CD8-positive, alpha-beta memory T cell (primary cell): ENCODE measurements at regions not wholly inside any gene's neighbourhood (a gene's known extent, or its start where the extent isn't known, plus 50 kb on each side); places are given as distances from the start of the nearest gene placed in this dataset.

Experiments used
- CTCF ChIA-PET: fragments of 350-600 bp; sonication (Branson Sonifier 250); formaldehyde crosslinking; loops from one replicate; lab custom pipeline; 2021; ENCODE audit warnings: antibody characterized with exemption; lab: Charles Lee
- POLR2A ChIA-PET: fragments of 350-600 bp; sonication (Branson Sonifier 250); formaldehyde crosslinking; loops from one replicate; lab custom pipeline; 2021; ENCODE audit warnings: antibody characterized with exemption; lab: Charles Lee
- DNase-seq, 5 donors: peaks; one replicate each; pipeline versions ENCODE4 v3.0.0 to v3.0.0-alpha.2; 2020 to 2022; ENCODE audit warnings: mixed read lengths in 1 of 5
- H3K27ac ChIP-seq: one replicate; pipeline ENCODE4 v1.7.0; 2013; ENCODE audit warnings: low read depth, mild to moderate bottlenecking, low read length, moderate library complexity
- H3K27me3 ChIP-seq: 2 replicates; pipeline ENCODE4 v1.7.0; 2013; ENCODE audit warnings: low read length, mild to moderate bottlenecking; ENCODE audit not compliant: insufficient read depth, poor library complexity, severe bottlenecking
- H3K36me3 ChIP-seq: 2 replicates; pipeline ENCODE4 v1.7.0; 2013; ENCODE audit warnings: mild to moderate bottlenecking, low read length, moderate library complexity; ENCODE audit not compliant: insufficient read depth
- H3K4me1 ChIP-seq: 2 replicates; pipeline ENCODE4 v1.7.0; 2013; ENCODE audit warnings: mild to moderate bottlenecking, low read length, moderate library complexity; ENCODE audit not compliant: insufficient read depth
- H3K4me3 ChIP-seq: 2 replicates; pipeline ENCODE4 v1.7.0; 2013; ENCODE audit warnings: mild to moderate bottlenecking, low read length
- H3K9me3 ChIP-seq: 2 replicates; pipeline ENCODE4 v1.7.0; 2013; ENCODE audit warnings: mild to moderate bottlenecking, low read length
- H3K27ac Mint-ChIP-seq, 8 donors: one replicate each; pipeline ENCODE4 v1.8.0; 2020 to 2021; ENCODE audit warnings: mixed read lengths in 8 of 8, mild to moderate bottlenecking in 6 of 8, inconsistent platforms in 3 of 8, moderate library complexity in 3 of 8
- H3K27me3 Mint-ChIP-seq, 2 donors: one replicate each; pipeline ENCODE4 v1.8.0; 2020 to 2021; ENCODE audit warnings: mixed read lengths in 2 of 2, mild to moderate bottlenecking in 1 of 2, moderate library complexity in 1 of 2
- H3K36me3 Mint-ChIP-seq, 3 donors: one replicate each; pipeline ENCODE4 v1.8.0; 2020 to 2021; ENCODE audit warnings: mixed read lengths in 3 of 3, inconsistent platforms in 1 of 3, mild to moderate bottlenecking in 1 of 3
- H3K4me1 Mint-ChIP-seq, 3 donors: one replicate each; pipeline ENCODE4 v1.8.0; 2020 to 2021; ENCODE audit warnings: mixed read lengths in 3 of 3, inconsistent platforms in 1 of 3, mild to moderate bottlenecking in 1 of 3
- H3K4me3 Mint-ChIP-seq, 7 donors: one replicate each; pipeline ENCODE4 v1.8.0; 2020 to 2021; ENCODE audit warnings: mixed read lengths in 7 of 7, mild to moderate bottlenecking in 6 of 7, moderate library complexity in 4 of 7, inconsistent platforms in 2 of 7
- H3K9me3 Mint-ChIP-seq, 5 donors: one replicate each; pipeline ENCODE4 v1.8.0; 2020 to 2022; ENCODE audit warnings: mixed read lengths in 5 of 5, mild to moderate bottlenecking in 3 of 5, moderate library complexity in 2 of 5, inconsistent platforms in 1 of 5

GRCh38 chr6:5906340-5906670 lies 100.4 kb downstream of the NRN1 start:
- Mint-ChIP-seq H3K9me3 (peaks cover 0 to 2% (median 0%) of the 10 kb centered on the region in 5 donors), H3K4me1 (no peaks in the 10 kb centered on the region), H3K27ac (no peak overlapping the region), H3K36me3 (peaks cover 0 to 1% (median 0%) of the 10 kb centered on the region in 3 donors), H3K27me3 (peaks cover 0 to 4% of the 10 kb centered on the region in 2 donors), H3K4me3 (no peak overlapping the region)
- H3K4me3 ChIP-seq, result no peak overlapping the region
- H3K27me3 ChIP-seq, result no peaks in the 10 kb centered on the region
- no peak for DNase-seq
- ChIA-PET POLR2A (no interaction called here), CTCF (no interaction called here)
- no peaks in the 10 kb centered on the region for H3K4me1 ChIP-seq
- no peaks in the 10 kb centered on the region for H3K36me3 ChIP-seq
- H3K27ac ChIP-seq, result no peak overlapping the region
- no peaks in the 10 kb centered on the region for H3K9me3 ChIP-seq

GRCh38 chr6:5905431-5906339 lies 101.0 kb downstream of the NRN1 start:
- POLR2A ChIA-PET, result no interaction called here
- Mint-ChIP-seq H3K4me3 (no peak overlapping the region), H3K27ac (no peak overlapping the region), H3K27me3 (peaks cover 0 to under 1% of the 10 kb centered on the region in 2 donors), H3K9me3 (peaks cover 0 to 2% (median 0%) of the 10 kb centered on the region in 5 donors), H3K36me3 (peaks cover 0 to 1% (median 0%) of the 10 kb centered on the region in 3 donors), H3K4me1 (no peaks in the 10 kb centered on the region)
- H3K9me3 ChIP-seq, result no peaks in the 10 kb centered on the region
- no peaks in the 10 kb centered on the region for H3K4me1 ChIP-seq
- H3K27me3 ChIP-seq, result no peaks in the 10 kb centered on the region
- no peaks in the 10 kb centered on the region for H3K36me3 ChIP-seq
- DNase-seq, result no peak
- H3K4me3 ChIP-seq, result no peak overlapping the region
- CTCF ChIA-PET, result no interaction called here
- H3K27ac ChIP-seq, result no peak overlapping the region

GRCh38 chr6:5904532-5904931 lies 102.2 kb downstream of the NRN1 start:
- Histone ChIP-seq H3K4me3 (no peak overlapping the region), H3K27ac (no peak overlapping the region), H3K36me3 (no peaks in the 10 kb centered on the region), H3K27me3 (no peaks in the 10 kb centered on the region), H3K4me1 (no peaks in the 10 kb centered on the region), H3K9me3 (no peaks in the 10 kb centered on the region)
- no peak overlapping the region for H3K4me3 Mint-ChIP-seq
- CTCF ChIA-PET, result no interaction called here
- H3K36me3 Mint-ChIP-seq, result peaks cover 0 to 4% (median 1%) of the 10 kb centered on the region in 3 donors
- H3K4me1 Mint-ChIP-seq, result no peaks in the 10 kb centered on the region
- H3K9me3 Mint-ChIP-seq, result no peaks in the 10 kb centered on the region
- DNase-seq, result no peak
- peaks cover 0 to 1% of the 10 kb centered on the region in 2 donors for H3K27me3 Mint-ChIP-seq
- POLR2A ChIA-PET, result no interaction called here
- no peak overlapping the region for H3K27ac Mint-ChIP-seq

- Mint-ChIP-seq H3K36me3 (peaks cover 0 to 4% (median 1%) of the 10 kb centered on the region in 3 donors), H3K4me3 (no peak overlapping the region), H3K27me3 (peaks cover 5 to 6% of the 10 kb centered on the region in 2 donors), H3K27ac (no peak overlapping the region), H3K4me1 (no peaks in the 10 kb centered on the region), H3K9me3 (no peaks in the 10 kb centered on the region)
- no peak overlapping the region for H3K4me3 ChIP-seq
- H3K9me3 ChIP-seq, result no peaks in the 10 kb centered on the region
- no peaks in the 10 kb centered on the region for H3K27me3 ChIP-seq
- H3K27ac ChIP-seq, result no peak overlapping the region
- CTCF ChIA-PET, result interaction anchor here (1.1 kb wide), 1 partner anchor 137 kb away, joined by 3 read pairs; no protein-coding TSS in a partner anchor
- POLR2A ChIA-PET, result no interaction called here
- H3K36me3 ChIP-seq, result no peaks in the 10 kb centered on the region
- no peaks in the 10 kb centered on the region for H3K4me1 ChIP-seq
- DNase-seq, result no peak
These were observed 107.3 kb downstream of the NRN1 start for GRCh38 chr6:5899216-5900045.

- no peaks in the 10 kb centered on the region for H3K9me3 Mint-ChIP-seq
- ChIA-PET POLR2A (no interaction called here), CTCF (interaction anchor here (1.1 kb wide), 1 partner anchor 136 kb away, joined by 3 read pairs; no protein-coding TSS in a partner anchor)
- peaks cover 0 to 4% (median 1%) of the 10 kb centered on the region in 3 donors for H3K36me3 Mint-ChIP-seq
- no peaks in the 10 kb centered on the region for H3K4me1 Mint-ChIP-seq
- H3K27ac Mint-ChIP-seq, result no peak overlapping the region
- no peak for DNase-seq
- Histone ChIP-seq H3K27ac (no peak overlapping the region), H3K4me1 (no peaks in the 10 kb centered on the region), H3K9me3 (no peaks in the 10 kb centered on the region), H3K27me3 (no peaks in the 10 kb centered on the region), H3K4me3 (no peak overlapping the region), H3K36me3 (no peaks in the 10 kb centered on the region)
- H3K27me3 Mint-ChIP-seq, result peaks cover 5 to 6% of the 10 kb centered on the region in 2 donors
- no peak overlapping the region for H3K4me3 Mint-ChIP-seq
These were observed 108.2 kb downstream of the NRN1 start for GRCh38 chr6:5898563-5898962.

GRCh38 chr6:5898102-5898501 lies 108.6 kb downstream of the NRN1 start:
- H3K9me3 ChIP-seq, result no peaks in the 10 kb centered on the region
- H3K27ac Mint-ChIP-seq, result no peak overlapping the region
- H3K4me1 ChIP-seq, result no peaks in the 10 kb centered on the region
- H3K4me3 Mint-ChIP-seq, result no peak overlapping the region
- H3K27me3 ChIP-seq, result no peaks in the 10 kb centered on the region
- CTCF ChIA-PET, result no interaction called here
- H3K36me3 ChIP-seq, result no peaks in the 10 kb centered on the region
- DNase-seq, result no peak
- H3K4me3 ChIP-seq, result no peak overlapping the region
- H3K9me3 Mint-ChIP-seq, result no peaks in the 10 kb centered on the region
- H3K27me3 Mint-ChIP-seq, result peaks cover 5 to 6% of the 10 kb centered on the region in 2 donors
- peaks cover 0 to 4% (median 1%) of the 10 kb centered on the region in 3 donors for H3K36me3 Mint-ChIP-seq
- no peaks in the 10 kb centered on the region for H3K4me1 Mint-ChIP-seq
- POLR2A ChIA-PET, result no interaction called here
- H3K27ac ChIP-seq, result no peak overlapping the region

GRCh38 chr6:5896476-5897200 lies 110.1 kb downstream of the NRN1 start:
- no peaks in the 10 kb centered on the region for H3K36me3 ChIP-seq
- ChIA-PET POLR2A (interaction anchor here (0.7 kb wide), 1 partner anchor 651 kb away, joined by 7 read pairs; no protein-coding TSS in a partner anchor), CTCF (no interaction called here)
- no peak overlapping the region for H3K4me3 Mint-ChIP-seq
- peaks cover 6% of the 10 kb centered on the region for H3K4me1 ChIP-seq
- H3K4me1 Mint-ChIP-seq, result peaks cover 5 to 8% (median 8%) of the 10 kb centered on the region in 3 donors
- no peaks in the 10 kb centered on the region for H3K27me3 ChIP-seq
- H3K27me3 Mint-ChIP-seq, result peaks cover 5 to 6% of the 10 kb centered on the region in 2 donors
- H3K9me3 Mint-ChIP-seq, result peaks cover 0 to 2% (median 0%) of the 10 kb centered on the region in 5 donors
- H3K27ac Mint-ChIP-seq, result no peak overlapping the region
- peaks cover 0 to 4% (median 3%) of the 10 kb centered on the region in 3 donors for H3K36me3 Mint-ChIP-seq
- H3K4me3 ChIP-seq, result no peak overlapping the region
- no peak overlapping the region for H3K27ac ChIP-seq
- no peaks in the 10 kb centered on the region for H3K9me3 ChIP-seq
- no peak for DNase-seq
